Mesenchymal stem cell (in vitro differentiated cells and primary cell): ENCODE measurements at regions not wholly inside any gene's neighbourhood (a gene's known extent, or its start where the extent isn't known, plus 50 kb on each side); places are given as distances from the start of the nearest gene placed in this dataset.
"Not testable (repeated sequence)": the region's sequence is repeated elsewhere in the genome, so short reads cannot be mapped to it uniquely, and the experiment has no call there.

Source experiments
- DNase-seq: peaks from one replicate; pipeline ENCODE4 v3.0.0-alpha.2; 2013
- H2AFZ ChIP-seq: one replicate; pipeline ENCODE4 v1.6.1; 2013; ENCODE audit warnings: low read depth, mild to moderate bottlenecking, control low read depth, inconsistent platforms, low read length, moderate library complexity
- H2AK5ac ChIP-seq: 2 replicates; pipeline ENCODE4 v1.6.1; 2013; ENCODE audit warnings: low read length, moderate library complexity, mild to moderate bottlenecking, inconsistent platforms; ENCODE audit not compliant: severe bottlenecking
- H2BK120ac ChIP-seq: one replicate; pipeline ENCODE4 v1.6.1; 2013; ENCODE audit warnings: low read depth, mild to moderate bottlenecking, inconsistent platforms, low read length, moderate library complexity
- H2BK12ac ChIP-seq, 2 experiments: one replicate each; pipeline ENCODE4 v1.6.1; 2013; ENCODE audit warnings: inconsistent platforms in 2 of 2, low read length in 2 of 2, mild to moderate bottlenecking in 2 of 2, moderate library complexity in 2 of 2, control low read depth in 1 of 2
- H2BK15ac ChIP-seq: one replicate; pipeline ENCODE4 v1.6.1; 2013; ENCODE audit warnings: mild to moderate bottlenecking, low read depth, inconsistent platforms; ENCODE audit not compliant: poor library complexity, severe bottlenecking
- H2BK5ac ChIP-seq: 2 replicates; pipeline ENCODE4 v1.6.1; 2013; ENCODE audit warnings: low read depth, mild to moderate bottlenecking, low read length, control low read depth, inconsistent platforms; ENCODE audit not compliant: poor library complexity, severe bottlenecking
- H3K14ac ChIP-seq, 2 experiments: one replicate each; pipeline ENCODE4 v1.6.1; 2013; ENCODE audit warnings: inconsistent platforms in 2 of 2, low read length in 2 of 2, control low read depth in 1 of 2, mild to moderate bottlenecking in 1 of 2, moderate library complexity in 1 of 2
- H3K18ac ChIP-seq, 2 experiments: one replicate each; pipeline ENCODE4 v1.6.1; 2013; ENCODE audit warnings: inconsistent platforms in 2 of 2, low read length in 2 of 2, control low read depth in 1 of 2, low read depth in 1 of 2, mild to moderate bottlenecking in 1 of 2
- H3K23ac ChIP-seq, 2 experiments: one replicate each; pipeline ENCODE4 v1.6.1; 2013; ENCODE audit warnings: inconsistent platforms in 2 of 2, low read length in 2 of 2, mild to moderate bottlenecking in 2 of 2, moderate library complexity in 2 of 2, control low read depth in 1 of 2
- H3K27ac ChIP-seq: 2 replicates; pipeline ENCODE4 v1.5.1; 2013; ENCODE audit warnings: mild to moderate bottlenecking, moderate library complexity, low read length, control low read depth, inconsistent platforms; ENCODE audit not compliant: poor library complexity, severe bottlenecking
- H3K27me3 ChIP-seq, 2 experiments: 2 replicates each; pipeline versions ENCODE4 v1.6.1 to v1.7.0; 2013; ENCODE audit warnings: low read length in 2 of 2, mild to moderate bottlenecking in 2 of 2, moderate library complexity in 2 of 2, control low read depth in 1 of 2, inconsistent platforms in 1 of 2; ENCODE audit not compliant: control insufficient read depth in 1 of 2, insufficient read depth in 1 of 2
- H3K36me3 ChIP-seq, 2 experiments: 2 replicates each; pipeline versions ENCODE4 v1.6.1 to v1.7.0; 2013; ENCODE audit warnings: low read length in 2 of 2, control low read depth in 1 of 2, inconsistent platforms in 1 of 2, low read depth in 1 of 2, mild to moderate bottlenecking in 1 of 2; ENCODE audit not compliant: insufficient read depth in 2 of 2, control insufficient read depth in 1 of 2
- H3K4ac ChIP-seq, 2 experiments: one replicate each; pipeline ENCODE4 v1.6.1; 2013; ENCODE audit warnings: inconsistent platforms in 2 of 2, low read length in 2 of 2, mild to moderate bottlenecking in 2 of 2, moderate library complexity in 2 of 2, control low read depth in 1 of 2, low read depth in 1 of 2
- H3K4me1 ChIP-seq: 2 replicates; pipeline ENCODE4 v1.6.1; 2013; ENCODE audit warnings: low read depth, low read length, control low read depth; ENCODE audit not compliant: control insufficient read depth, insufficient read depth
- H3K4me2 ChIP-seq: 2 replicates; pipeline ENCODE4 v1.6.1; 2013; ENCODE audit warnings: low read length, mild to moderate bottlenecking, inconsistent platforms; ENCODE audit not compliant: poor library complexity, severe bottlenecking
- H3K4me3 ChIP-seq, 2 experiments: 2 replicates each; pipeline versions ENCODE4 v1.5.1 to v1.7.0; 2013; ENCODE audit warnings: low read length in 2 of 2, mild to moderate bottlenecking in 2 of 2, control low read depth in 1 of 2, low read depth in 1 of 2; ENCODE audit not compliant: insufficient read depth in 1 of 2
- H3K79me1 ChIP-seq: replicated peaks from 2 replicates; pipeline ENCODE4 v1.6.1; 2013; ENCODE audit warnings: mild to moderate bottlenecking, control low read depth, low read length, inconsistent platforms; ENCODE audit not compliant: poor library complexity, severe bottlenecking
- H3K9ac ChIP-seq: 2 replicates; pipeline ENCODE4 v1.7.0; 2013; ENCODE audit warnings: mild to moderate bottlenecking, low read length, moderate library complexity
- H3K9me3 ChIP-seq: 2 replicates; pipeline ENCODE4 v1.7.0; 2013; ENCODE audit warnings: mild to moderate bottlenecking, low read length; ENCODE audit not compliant: control insufficient read depth
- H4K8ac ChIP-seq: one replicate; pipeline ENCODE4 v1.6.1; 2013; ENCODE audit warnings: inconsistent platforms, mild to moderate bottlenecking, low read length, moderate library complexity
- H4K91ac ChIP-seq: one replicate; pipeline ENCODE4 v1.6.1; 2013; ENCODE audit warnings: mild to moderate bottlenecking, low read length, inconsistent platforms
- WGBS: methylation state at CpG from one replicate; pipeline ENCODE4 v1.1.7; 2013; ENCODE audit warnings: mixed read lengths; 5-methylcytosine and 5-hydroxymethylcytosine counted together

- Histone ChIP-seq H2BK5ac (no peak overlapping the region), H3K18ac (no peak overlapping the region), H2BK15ac (no peak overlapping the region), H3K36me3 (no peaks in the 10 kb centered on the region), H3K4me1 (no peaks in the 10 kb centered on the region), H3K9me3 (no peaks in the 10 kb centered on the region), H2AFZ (no peak overlapping the region), H3K27me3 (no peaks in the 10 kb centered on the region), H3K27ac (no peak overlapping the region), H3K14ac (no peak overlapping the region), H3K23ac (no peak overlapping the region), H4K8ac (no peak overlapping the region), H2AK5ac (no peak overlapping the region), H3K9ac (no peak overlapping the region), H3K79me1 (no peaks in the 10 kb centered on the region), H2BK12ac (no peak overlapping the region), H3K4ac (no peak overlapping the region), H3K4me2 (no peak overlapping the region), H4K91ac (no peak overlapping the region), H2BK120ac (no peak overlapping the region), H3K4me3 (no peak overlapping the region)
- 57% methylated on average over 1 of the region's 2 CpGs for WGBS
- no peak for DNase-seq
These were observed 56.9 kb upstream of the RASA1 start for GRCh38 chr5:87210743-87211142.

GRCh38 chr5:87211676-87212075 lies 56.0 kb upstream of the RASA1 start:
- Histone ChIP-seq H3K36me3 (no peaks in the 10 kb centered on the region), H4K91ac (no peak overlapping the region), H3K4me2 (no peak overlapping the region), H3K4me1 (no peaks in the 10 kb centered on the region), H3K4ac (no peak overlapping the region), H3K79me1 (no peaks in the 10 kb centered on the region), H2BK5ac (no peak overlapping the region), H3K18ac (no peak overlapping the region), H3K14ac (no peak overlapping the region), H3K9me3 (no peaks in the 10 kb centered on the region), H3K23ac (no peak overlapping the region), H3K27ac (no peak overlapping the region), H4K8ac (no peak overlapping the region), H3K9ac (no peak overlapping the region), H2BK120ac (no peak overlapping the region), H2BK12ac (no peak overlapping the region), H2AFZ (no peak overlapping the region), H2AK5ac (no peak overlapping the region), H2BK15ac (no peak overlapping the region), H3K4me3 (no peak overlapping the region), H3K27me3 (no peaks in the 10 kb centered on the region)
- WGBS = 50% methylated on average over 1 of the region's 1 CpG
- DNase-seq = no peak

- not testable (repeated sequence) for H3K4ac ChIP-seq, H3K4me3 ChIP-seq, H3K4me2 ChIP-seq, H2BK5ac ChIP-seq, H3K23ac ChIP-seq, DNase-seq, H3K36me3 ChIP-seq, H3K18ac ChIP-seq, H3K4me1 ChIP-seq, H2BK15ac ChIP-seq, H2BK120ac ChIP-seq, H3K9me3 ChIP-seq, H2AK5ac ChIP-seq, H3K27ac ChIP-seq, H4K91ac ChIP-seq, H2AFZ ChIP-seq, H4K8ac ChIP-seq, H3K14ac ChIP-seq, H3K27me3 ChIP-seq, H3K9ac ChIP-seq, H3K79me1 ChIP-seq, H2BK12ac ChIP-seq
- 50% methylated on average over 1 of the region's 2 CpGs for WGBS
These were observed 55.5 kb upstream of the RASA1 start for GRCh38 chr5:87212183-87212582.

GRCh38 chr5:87217480-87217879 lies 50.2 kb upstream of the RASA1 start:
- DNase-seq, H2BK5ac ChIP-seq, H2BK15ac ChIP-seq, H3K18ac ChIP-seq, H3K36me3 ChIP-seq, H3K4me1 ChIP-seq, H2AK5ac ChIP-seq, H3K9ac ChIP-seq, H2AFZ ChIP-seq, H4K8ac ChIP-seq, H3K9me3 ChIP-seq, H3K4me2 ChIP-seq, H2BK12ac ChIP-seq, H3K23ac ChIP-seq, H3K4ac ChIP-seq, H3K27ac ChIP-seq, H3K14ac ChIP-seq, H4K91ac ChIP-seq, H3K79me1 ChIP-seq, H3K27me3 ChIP-seq, H2BK120ac ChIP-seq: not testable (repeated sequence)
- 66% methylated on average over 4 of the region's 4 CpGs for WGBS
- peak overlapping the region in 1 of 2 experiments; percentile 22 for H3K4me3 ChIP-seq
